ENCODE measurements at regions not wholly inside any gene's neighbourhood (a gene's known extent, or its start where the extent isn't known, plus 50 kb on each side); places are given as distances from the start of the nearest gene placed in this dataset.

GRCh38 chr6:91646649-91647048 is 1059.8 kb upstream of the MAP3K7 start:
- intact Hi-C loops (cut with DNase I): no loop called here
- TF ChIP-seq, protein P1, sequence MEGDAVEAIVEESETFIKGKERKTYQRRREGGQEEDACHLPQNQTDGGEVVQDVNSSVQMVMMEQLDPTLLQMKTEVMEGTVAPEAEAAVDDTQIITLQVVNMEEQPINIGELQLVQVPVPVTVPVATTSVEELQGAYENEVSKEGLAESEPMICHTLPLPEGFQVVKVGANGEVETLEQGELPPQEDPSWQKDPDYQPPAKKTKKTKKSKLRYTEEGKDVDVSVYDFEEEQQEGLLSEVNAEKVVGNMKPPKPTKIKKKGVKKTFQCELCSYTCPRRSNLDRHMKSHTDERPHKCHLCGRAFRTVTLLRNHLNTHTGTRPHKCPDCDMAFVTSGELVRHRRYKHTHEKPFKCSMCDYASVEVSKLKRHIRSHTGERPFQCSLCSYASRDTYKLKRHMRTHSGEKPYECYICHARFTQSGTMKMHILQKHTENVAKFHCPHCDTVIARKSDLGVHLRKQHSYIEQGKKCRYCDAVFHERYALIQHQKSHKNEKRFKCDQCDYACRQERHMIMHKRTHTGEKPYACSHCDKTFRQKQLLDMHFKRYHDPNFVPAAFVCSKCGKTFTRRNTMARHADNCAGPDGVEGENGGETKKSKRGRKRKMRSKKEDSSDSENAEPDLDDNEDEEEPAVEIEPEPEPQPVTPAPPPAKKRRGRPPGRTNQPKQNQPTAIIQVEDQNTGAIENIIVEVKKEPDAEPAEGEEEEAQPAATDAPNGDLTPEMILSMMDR (IDR thresholded peaks at IDR 0.05): no peak
- no peak for FAIRE-seq
- H3K4me1 ChIP-seq: no peaks in the 10 kb centered on the region
- no peak overlapping the region for H3K4me3 ChIP-seq
- H3K36me3 ChIP-seq: no peaks in the 10 kb centered on the region
- no peak overlapping the region for H3K27ac ChIP-seq
- 32 to 58% methylated on average over 1 of the region's 1 CpG for WGBS, 2 donors
- DNase-seq: no peak
- ATAC-seq: no peak
- H3K27me3 ChIP-seq: no peaks in the 10 kb centered on the region
- no peaks in the 10 kb centered on the region for H3K9me3 ChIP-seq

- intact Hi-C loops (cut with DNase I): no loop called here
- DNase-seq (no peak), ATAC-seq (no peak), FAIRE-seq (no peak)
- Histone ChIP-seq H3K4me3 (no peak overlapping the region), H3K36me3 (no peaks in the 10 kb centered on the region), H3K27ac (no peak overlapping the region), H3K27me3 (no peaks in the 10 kb centered on the region), H3K4me1 (no peaks in the 10 kb centered on the region), H3K9me3 (no peaks in the 10 kb centered on the region)
- WGBS, 2 donors: 35 to 51% methylated on average over 2 of the region's 2 CpGs
- TF ChIP-seq, protein P1 (IDR thresholded peaks at IDR 0.05): no peak
Measured at GRCh38 chr6:91645811-91646210, 1058.9 kb upstream of the MAP3K7 start.

DNA sequence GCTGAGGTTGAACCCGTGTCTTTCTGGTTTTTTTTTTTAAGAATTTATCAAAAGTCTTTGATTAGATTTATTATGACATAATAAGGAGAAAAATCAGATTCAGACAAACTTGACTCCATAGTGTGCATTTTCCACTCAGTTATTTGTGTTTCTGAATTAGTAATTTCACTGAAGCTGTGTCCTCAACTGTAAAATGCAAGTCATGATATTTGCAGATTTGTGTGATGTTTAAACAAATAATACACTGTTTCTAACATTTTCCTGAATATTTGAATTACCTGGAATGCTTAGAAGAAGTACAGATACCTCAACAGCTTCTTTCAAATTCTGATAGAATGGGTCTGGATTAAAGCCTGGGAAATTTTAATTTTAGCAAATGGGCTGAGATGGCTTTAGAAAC is 1050.3 kb upstream of the MAP3K7 start:
- ATAC-seq: no peak
- FAIRE-seq: no peak
- WGBS, 2 donors: 32 to 40% methylated on average over 1 of the region's 1 CpG

GRCh38 chr6:91634791-91635190 is 1047.9 kb upstream of the MAP3K7 start:
- FAIRE-seq (no peak), DNase-seq (no peak), ATAC-seq (no peak)
- Histone ChIP-seq H3K27me3 (no peaks in the 10 kb centered on the region), H3K4me1 (no peaks in the 10 kb centered on the region), H3K4me3 (no peak overlapping the region), H3K36me3 (no peaks in the 10 kb centered on the region), H3K27ac (no peak overlapping the region), H3K9me3 (no peaks in the 10 kb centered on the region)
- WGBS, 2 donors: 42 to 56% methylated on average over 1 of the region's 1 CpG
- intact Hi-C loops (cut with DNase I): no loop called here
- TF ChIP-seq, protein P1 (IDR thresholded peaks at IDR 0.05): no peak

More for the DNA sequence above, 1050.3 kb upstream of the MAP3K7 start:
- intact Hi-C loops (cut with DNase I): no loop called here
- Histone ChIP-seq H3K9me3 (no peaks in the 10 kb centered on the region), H3K27me3 (no peaks in the 10 kb centered on the region), H3K4me1 (no peaks in the 10 kb centered on the region), H3K4me3 (no peak overlapping the region), H3K36me3 (no peaks in the 10 kb centered on the region), H3K27ac (no peak overlapping the region)
- DNase-seq: no peak
- TF ChIP-seq, protein P1 (IDR thresholded peaks at IDR 0.05): no peak

DNA sequence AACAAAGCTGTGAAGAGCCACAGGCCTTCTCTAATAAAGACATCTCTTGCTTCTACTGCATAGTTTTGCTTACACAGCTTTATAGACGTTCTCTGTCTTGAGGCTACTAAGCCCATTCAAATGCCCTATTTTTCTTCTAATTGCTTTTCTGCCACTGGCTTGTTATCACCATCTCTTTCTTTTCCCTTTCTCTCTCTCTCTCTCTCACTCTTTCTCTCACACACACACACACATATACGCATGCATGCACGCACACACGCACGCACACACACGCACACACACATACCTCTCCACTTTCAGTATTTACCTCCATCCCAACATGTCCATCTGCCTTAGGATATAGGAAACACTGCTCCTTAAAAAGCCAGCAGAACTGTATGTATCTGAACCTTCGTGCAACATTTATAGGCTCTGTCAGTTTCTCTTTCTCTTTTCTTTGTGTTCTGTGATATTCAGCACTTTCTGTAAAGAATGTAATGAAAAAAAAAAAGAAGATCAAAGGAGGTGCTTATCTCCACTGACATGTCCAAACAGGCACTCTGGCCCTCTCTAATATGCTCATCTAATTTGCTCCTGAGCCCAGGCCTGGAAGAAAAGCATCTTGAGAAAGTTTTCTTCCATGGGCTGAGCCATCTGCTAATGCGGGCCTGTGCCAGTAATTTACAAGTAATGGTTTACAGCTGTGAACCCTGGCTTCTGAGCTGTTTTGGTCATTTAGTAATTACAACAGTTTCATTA is 1046.7 kb upstream of the MAP3K7 start:
- no peak for DNase-seq
- no peak for ATAC-seq
- Histone ChIP-seq H3K4me1 (no peaks in the 10 kb centered on the region), H3K4me3 (no peak overlapping the region), H3K9me3 (no peaks in the 10 kb centered on the region), H3K27ac (no peak overlapping the region), H3K36me3 (no peaks in the 10 kb centered on the region), H3K27me3 (no peaks in the 10 kb centered on the region)
- WGBS, 2 donors: 63 to 73% methylated on average over 8 of the region's 8 CpGs
- intact Hi-C loops (cut with DNase I): no loop called here
- TF ChIP-seq, protein P1 (IDR thresholded peaks at IDR 0.05): no peak
- no peak for FAIRE-seq
